Right hindlimb (tissue), 1 donor: ENCODE measurements at regions not wholly inside any gene's neighbourhood (a gene's known extent, or its start where the extent isn't known, plus 50 kb on each side); places are given as distances from the start of the nearest gene placed in this dataset.
A peak's percentile ranks its signal among the peaks of the same experiment; 100 is the strongest.

Source experiments
- DNase-seq: peaks from one replicate; pipeline ENCODE4 v3.0.0-alpha.2; 2018

DNA sequence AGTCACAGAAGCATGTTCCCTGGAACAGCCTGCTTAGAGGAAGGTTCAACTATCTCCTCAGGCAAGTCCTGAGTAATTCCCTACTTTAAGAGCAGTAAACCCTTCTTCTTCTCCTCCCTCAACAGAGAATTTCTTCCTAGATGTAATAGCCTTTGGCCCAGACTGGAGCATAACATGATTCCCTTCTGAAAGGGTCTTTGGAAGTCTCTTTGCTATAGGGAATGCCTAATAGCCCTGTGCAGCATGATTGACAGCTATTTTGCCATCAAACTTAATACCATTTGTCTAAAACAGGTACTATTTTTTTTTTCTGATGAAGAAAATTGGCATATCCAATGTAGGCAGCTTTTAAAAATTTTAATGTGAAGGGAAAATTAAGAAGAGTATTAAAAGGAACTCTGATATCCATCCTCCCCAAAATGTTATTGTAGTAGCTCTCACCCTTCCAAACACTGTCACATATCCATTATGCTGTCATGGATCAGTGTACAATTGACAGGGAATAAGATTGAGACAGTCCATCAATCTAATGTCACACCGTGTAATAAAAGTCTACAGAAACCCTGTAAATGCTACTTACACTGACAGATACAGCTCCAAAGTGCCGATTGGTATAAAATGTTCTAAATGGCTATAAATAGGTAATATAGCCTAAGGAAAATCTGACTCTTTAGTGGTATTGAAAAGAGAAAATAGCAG is 884.6 kb downstream of the TTLL7 start:
- no peak for DNase-seq

DNA sequence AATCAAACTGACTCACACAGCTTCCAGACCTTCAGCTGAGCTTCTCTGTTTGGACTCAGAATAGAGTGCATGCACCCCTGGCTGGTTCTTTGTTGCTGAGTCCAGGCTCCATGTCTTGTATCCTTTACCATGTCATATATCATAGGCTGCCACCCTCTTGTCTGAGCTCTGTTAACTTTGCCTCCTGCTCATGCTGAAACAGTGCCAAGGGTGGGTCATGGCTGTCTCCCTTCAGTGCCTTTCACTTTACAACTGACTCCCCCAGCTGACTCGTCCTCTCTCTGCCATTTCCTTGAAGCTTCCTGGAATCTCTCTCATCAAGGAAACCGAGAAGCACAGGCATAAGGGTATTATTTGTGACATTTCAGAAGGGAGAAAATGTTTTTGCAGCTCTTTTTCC is 885.3 kb downstream of the TTLL7 start:
- no peak for DNase-seq

DNA sequence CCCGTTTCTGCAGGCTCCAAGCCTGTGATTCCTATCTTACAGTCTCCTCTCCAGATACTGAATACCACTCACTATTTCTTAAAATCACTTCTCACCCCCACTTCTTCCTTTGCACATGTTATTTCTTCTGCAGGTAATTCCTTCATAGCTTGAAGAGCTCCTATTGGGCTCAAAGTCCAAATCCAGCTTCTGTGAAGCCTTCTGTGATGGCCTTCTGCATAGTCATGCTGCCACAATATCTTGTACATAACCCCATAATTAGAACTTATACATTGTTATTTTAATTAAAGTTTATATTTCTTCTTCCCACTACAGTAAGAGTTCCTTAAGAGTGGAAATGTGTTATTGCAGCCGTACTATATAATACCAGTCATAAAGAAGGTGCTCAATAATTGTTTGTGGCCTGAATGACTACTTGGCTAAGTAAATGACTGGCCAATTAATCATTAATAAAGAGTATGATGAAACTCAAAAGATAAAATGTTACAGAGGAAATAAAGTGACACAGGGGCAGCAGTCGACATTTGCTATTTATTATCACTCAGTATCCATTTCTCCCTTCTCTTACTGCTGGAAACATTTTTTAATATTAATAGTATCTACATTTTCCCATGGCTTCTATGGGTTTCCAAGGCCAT is 886.6 kb downstream of the TTLL7 start:
- no peak for DNase-seq

DNA sequence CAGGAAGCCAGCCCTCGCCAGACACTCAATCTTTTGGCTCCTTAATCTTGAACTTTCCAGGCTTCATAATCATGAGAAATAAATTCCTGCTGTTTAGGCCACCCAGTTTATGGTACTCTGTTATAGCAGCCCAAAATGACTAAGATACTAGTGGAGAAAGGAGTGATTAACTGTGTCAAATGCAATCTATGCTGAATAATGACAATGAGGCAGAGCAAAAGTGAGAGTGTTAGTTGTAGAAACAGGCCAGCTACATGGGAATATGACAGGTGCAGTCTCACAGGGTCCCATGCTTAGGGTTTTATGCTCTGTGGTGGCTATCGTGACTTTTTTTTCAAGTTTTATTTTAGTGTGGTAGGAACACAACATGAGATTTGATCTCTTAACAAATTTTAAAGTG is 888.8 kb downstream of the TTLL7 start:
- DNase-seq, result no peak

DNA sequence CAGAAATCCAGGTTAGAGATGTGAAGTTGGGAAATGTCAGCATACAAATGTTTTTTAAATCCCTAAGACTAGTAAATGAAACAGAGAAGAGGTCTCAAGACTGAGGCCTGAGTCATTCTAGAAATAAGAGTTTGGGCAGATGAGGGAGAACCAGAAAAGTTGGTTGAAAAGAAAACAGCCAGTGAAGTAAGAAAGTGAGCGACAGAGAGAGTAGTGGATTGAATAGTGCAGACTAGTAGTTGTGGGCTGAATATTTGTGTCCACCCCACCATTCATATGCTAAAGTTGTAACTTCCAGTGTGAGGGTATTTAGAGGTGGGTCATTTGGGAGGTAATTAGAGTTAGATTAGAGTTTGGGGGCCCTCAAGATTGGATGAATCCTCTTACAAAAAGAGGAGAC is 889.2 kb downstream of the TTLL7 start:
- DNase-seq, result no peak

DNA sequence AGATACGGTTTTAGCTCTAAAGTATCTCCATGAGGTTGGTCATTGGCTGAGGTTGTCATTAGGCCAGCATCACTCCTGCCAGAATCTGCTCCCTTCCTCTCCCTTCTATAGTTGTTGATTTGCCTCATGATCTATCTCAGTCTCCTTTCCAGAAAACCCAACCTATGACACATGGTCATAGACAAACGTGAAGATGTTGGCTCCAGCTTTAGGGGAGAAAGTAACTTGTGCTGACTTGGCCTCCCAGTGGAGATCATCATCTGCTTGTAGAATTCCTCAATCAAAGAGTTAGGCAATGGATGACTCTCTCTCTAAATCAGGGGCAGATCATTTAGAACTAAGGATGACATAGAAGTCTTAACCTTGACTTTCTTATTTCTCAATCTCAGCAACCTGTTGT is 894.4 kb downstream of the TTLL7 start:
- DNase-seq, result no peak

DNA sequence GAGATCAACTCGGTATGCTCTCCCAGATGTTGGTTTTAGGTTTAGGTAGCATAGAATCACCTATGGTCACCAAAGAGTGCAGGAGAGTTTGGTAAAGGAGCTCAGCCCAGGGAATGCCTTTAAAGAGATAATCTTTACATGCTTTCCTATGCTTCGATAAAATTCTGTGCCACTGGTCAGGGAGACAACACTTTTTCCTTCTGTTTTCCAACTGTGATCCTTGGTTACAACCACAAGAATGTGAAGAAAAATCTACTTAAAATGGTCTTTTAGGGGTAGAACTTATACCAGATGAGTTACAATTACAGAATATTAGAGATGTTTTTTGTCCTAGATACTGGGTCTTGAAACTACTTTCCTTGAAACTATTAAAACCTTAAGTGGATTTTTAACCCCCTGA is 895.6 kb downstream of the TTLL7 start:
- no peak for DNase-seq

DNA sequence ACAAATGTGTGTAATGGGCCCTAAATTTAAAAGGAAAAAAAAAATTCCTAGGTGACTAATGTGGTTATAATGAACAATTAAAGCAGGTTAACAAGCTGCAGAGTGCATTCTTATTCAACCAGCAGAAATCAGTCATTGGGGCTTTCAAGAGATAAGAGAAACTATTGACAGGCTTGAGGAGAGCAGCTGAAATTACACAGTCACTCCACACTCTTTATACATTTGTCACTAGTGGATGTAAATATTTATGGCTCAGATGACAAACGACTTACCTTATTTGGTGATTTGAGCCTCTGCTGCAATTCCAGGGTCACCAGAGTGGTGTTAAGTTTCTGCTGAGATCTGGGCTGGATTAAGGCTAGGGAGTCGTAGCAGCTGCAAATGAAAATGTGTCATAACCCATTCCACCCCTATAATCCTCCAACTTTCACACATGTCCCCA is 896.3 kb downstream of the TTLL7 start:
- peak; percentile 45 for DNase-seq

DNA sequence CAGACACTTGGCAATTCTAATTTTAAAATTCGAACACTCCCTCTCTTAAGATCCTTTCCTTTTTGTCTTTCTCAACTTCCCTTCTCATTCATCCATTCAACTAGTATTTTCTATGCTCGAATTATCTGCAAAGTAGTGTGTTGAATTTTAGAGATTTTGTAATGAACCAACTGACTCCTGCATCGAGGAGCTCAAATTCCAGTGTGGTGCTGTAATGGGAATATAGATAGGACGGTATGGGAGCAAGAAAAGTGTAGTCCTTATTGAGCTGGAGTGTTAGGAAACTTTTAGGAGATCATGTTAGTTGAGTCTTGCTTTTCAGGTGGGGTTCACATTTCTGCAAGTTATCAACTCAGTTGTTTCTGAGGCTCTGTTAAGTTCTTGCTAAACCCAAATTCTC is 897.5 kb downstream of the TTLL7 start:
- no peak for DNase-seq

DNA sequence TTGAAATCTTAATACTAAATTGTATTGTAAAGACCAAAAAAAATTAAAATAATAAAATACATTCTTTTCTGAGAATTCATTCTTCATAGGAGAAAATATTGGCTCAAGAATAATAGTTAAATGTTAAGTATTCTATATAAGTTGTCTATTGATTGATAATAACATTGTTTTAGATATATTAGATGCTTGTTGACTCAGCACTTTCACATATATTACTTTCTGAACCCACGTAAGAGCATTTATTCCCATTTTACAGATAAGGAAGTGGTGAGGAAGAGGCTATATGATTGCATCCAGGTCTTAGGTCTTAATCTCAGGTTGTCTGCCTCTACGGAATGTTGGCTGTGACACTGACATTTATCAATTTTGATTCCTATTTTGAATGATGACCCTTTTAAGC is 898.8 kb downstream of the TTLL7 start:
- no peak for DNase-seq

DNA sequence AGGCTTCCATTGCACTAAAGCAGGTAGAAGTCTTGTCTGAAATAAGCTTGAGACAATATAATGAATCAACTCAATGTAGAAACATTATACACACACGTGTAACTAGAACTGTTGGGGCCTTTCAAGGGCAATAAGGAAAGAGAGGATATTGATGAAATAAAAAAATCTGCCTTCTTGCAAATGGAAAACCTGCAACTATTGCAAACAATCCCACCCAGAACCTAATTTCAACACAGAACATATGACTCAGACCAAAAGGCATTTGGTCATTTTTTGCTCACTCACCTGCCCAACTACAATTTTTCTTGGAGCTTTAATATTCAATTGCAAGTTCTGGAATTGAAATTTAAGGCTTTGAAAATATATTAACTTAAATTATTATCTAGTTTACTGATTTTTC is 900.1 kb downstream of the TTLL7 start:
- DNase-seq, result no peak

DNA sequence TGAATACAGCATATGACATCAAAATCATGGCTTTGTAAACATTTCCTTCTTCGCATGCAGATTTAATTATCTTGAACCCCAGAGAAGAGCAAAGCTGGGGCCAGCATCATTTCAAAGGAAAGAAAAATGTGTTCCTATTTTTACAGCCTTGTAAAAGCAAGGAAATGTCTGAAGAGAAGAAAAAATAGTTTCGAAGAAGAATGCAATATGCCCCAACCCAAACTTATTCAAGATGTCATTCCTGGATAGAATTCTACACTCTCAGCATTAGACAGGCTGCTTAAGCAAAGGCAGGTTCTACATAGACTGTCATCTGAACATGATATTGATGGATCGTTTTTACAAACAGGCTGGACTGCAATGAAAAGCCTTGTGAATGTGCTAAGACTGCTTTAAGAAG is 900.8 kb downstream of the TTLL7 start:
- DNase-seq, result no peak

DNA sequence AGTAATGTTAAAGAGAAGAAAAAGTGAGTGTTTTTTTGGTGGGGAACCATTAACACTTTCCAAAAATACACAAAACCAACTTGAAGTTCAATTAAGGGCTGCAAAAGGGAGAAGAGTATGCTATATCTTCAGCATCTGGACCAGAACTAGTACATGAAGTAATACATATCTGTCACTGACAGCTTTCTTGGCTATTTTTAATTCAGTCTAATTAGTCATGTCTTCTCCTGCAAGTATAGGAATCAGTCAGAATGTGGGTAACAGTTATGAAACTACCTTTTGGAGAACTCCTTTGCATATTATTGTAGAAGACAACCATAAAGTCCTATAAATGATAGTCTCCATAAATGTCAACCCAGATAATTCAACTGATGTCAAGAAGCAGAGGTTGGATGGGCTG is 901.2 kb downstream of the TTLL7 start:
- no peak for DNase-seq

DNA sequence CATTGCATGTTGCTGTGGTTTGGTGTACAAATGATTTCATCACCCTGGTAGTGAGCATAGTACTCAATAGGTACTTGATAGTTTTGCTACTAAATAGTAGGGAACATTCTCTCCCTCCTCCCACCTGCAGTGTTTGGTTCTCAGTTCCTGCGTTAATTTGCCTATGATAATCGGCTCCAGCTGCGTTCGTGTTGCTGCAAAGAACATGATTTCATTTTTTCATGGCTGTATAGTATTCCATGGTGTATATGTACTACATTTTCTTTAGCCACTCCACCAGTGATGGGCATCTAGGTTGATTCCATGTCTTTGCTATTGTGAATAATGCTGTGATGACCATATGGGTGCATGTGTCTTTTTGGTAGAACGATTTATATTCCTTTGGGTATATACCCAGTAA is 903.4 kb downstream of the TTLL7 start:
- DNase-seq, result no peak

DNA sequence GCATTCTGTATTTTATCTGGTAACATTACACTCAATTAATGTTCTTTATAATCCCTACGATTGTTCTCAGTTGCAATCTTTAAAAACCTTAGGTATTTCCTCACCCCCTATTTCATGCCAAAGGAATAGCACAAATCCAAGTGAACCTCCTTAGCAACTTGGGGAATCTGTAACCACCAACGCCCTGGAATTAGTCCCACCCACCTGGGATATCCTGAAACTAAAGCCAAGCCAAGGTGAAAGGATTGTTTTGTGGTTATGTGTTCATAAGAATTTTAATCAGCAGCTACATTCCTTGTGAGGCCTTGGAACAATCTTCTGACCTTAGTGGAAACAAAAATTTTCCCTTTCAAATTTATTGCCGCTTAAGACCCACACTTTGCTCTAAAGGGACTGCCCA is 908.7 kb downstream of the TTLL7 start:
- DNase-seq, result no peak

DNA sequence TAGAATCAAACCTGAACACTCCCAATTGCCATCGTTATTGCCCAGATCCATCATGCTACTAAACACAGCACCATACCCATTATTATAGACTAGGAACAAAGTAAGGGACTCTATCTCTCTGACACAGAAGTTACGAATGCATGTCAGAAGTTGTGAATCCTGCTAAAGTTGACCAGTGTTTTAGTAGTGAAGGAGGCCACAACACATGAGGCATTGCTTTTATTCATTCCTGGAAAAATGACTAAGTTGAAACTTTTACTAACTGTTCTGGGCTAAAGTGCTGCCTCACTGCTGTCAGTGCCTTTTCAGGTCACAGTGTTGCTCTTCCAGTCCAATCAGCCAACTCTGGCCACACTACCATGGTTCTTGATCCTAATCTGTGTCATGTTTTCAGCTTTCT is 911.1 kb downstream of the TTLL7 start:
- DNase-seq, result no peak

DNA sequence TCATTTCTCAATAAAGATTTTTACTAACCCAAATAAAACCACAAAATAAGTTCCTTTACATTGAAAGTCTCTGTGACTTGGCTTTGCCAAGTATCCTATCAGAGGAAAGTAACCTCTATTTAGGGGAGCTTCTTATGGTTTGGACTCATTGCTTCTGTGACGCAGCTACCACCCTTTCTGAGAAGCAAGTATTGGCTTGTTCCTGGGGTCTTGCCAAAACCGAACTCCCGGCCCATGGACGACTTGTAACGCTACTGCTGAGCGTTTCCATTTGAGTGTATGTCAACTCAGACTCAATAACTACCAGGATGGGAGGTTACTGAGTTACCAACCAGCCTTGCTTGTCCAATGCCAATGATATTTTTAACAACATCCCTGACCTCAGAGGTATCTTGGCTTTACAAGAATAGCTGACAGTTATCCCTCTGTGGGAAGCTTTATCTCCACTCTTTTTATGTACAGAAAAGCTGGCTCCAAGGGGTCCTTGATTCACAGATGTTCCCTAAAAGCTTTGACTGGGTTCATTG is 911.9 kb downstream of the TTLL7 start:
- no peak for DNase-seq

DNA sequence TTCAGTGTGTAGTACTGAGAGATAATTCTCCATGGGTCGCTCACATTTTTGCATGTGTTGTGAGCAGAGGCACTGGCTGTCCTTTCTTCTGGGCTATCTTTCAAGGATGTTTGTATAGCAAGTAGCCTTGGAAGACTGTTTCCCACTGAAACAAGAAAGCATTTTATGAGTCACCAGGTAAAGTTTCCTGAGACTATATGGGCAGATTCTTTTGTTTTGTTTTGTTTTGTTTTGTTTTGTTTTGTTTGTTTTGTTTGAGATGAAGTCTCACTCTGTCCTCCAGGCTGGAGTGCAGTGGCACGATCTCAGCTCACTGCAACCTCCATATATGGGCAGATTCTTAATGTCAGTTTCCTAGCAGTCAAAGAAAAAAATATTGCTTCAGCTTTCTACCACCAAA is 912.6 kb downstream of the TTLL7 start:
- no peak for DNase-seq

DNA sequence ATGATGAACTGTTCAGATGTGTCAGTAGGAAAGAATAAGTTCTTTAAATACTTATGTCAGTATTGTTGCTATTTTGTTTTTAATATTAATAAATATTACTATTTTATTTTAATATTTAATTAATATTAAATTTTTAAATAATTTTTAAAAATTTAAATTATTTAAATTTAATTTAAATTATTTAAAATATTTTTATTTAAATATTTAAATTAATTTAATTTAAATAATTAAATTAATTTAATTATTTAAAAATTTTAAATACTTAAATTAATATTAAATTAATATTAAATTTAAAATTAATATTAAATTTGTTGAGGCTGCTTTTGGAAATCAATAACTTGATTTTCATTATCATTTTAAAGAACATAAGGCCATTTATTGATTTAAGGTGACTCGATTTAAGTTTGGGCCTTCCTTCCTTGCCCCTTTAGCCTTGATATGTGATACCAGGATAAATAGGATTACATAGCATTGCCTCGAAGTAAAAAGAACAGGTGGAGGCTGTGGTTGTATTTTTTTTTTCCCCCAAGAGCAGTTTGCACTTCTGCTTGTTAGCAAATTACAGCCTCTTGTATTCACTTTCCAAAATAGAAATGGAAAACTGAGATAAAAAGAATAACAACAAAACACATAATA is 915.2 kb downstream of the TTLL7 start:
- DNase-seq, result no peak

DNA sequence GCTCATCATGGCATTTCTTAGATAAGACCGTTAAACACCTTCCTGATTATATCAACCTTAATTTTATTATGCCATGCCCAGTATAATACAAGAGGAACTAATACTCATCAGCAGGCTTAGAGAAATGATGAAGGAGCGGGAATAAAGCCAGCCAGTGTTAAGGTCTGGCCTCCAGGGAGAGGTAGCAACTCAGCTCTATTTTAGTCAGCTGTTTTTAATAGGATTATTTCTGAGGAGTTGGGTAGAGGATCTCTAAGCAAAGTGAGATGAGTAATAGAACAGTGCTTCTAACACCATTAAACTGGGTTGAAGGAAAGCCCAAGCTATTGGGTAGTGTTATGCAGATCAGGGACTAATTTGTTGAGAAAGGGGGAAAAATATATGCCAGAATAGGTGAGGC is 921.5 kb downstream of the TTLL7 start:
- no peak for DNase-seq

DNA sequence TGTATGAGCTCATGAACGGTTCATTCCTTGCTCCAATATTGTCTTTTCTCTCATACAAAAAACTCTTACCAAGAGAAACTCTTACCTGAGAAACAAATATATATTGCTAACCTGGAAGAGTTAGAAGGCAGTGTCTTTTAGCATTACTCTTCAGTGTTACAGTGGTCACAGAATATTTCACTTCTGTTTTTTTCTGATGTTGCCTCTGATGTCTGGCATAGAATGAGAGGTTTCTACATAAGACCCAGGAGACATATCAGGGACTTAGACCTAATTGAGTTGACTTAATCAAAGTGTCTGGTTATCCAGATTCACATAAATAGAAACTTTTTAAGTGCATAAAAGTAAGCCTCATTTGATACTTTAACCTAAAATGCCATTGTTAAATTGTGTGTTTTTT is 923.8 kb downstream of the TTLL7 start:
- no peak for DNase-seq

DNA sequence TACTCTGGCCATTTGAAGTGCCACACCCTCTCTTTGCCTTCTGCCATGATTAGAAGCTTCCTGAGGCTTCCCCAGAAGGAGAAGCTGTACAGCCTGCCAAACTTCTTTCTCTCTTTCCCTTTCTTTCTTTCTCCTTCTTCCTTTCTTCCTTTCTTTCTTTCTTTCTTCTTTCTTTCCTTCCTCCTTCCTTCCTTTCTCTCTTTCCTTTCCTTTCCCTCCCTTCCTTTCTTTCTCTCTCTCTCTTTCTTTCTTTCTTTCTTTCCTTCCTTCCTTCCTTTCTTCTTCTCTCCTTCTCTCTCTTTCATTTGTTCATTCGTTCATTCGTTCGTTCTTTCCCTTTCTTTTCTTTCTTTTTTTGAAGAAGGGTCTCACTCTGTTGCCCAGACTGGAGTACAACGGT is 931.0 kb downstream of the TTLL7 start:
- no peak for DNase-seq

DNA sequence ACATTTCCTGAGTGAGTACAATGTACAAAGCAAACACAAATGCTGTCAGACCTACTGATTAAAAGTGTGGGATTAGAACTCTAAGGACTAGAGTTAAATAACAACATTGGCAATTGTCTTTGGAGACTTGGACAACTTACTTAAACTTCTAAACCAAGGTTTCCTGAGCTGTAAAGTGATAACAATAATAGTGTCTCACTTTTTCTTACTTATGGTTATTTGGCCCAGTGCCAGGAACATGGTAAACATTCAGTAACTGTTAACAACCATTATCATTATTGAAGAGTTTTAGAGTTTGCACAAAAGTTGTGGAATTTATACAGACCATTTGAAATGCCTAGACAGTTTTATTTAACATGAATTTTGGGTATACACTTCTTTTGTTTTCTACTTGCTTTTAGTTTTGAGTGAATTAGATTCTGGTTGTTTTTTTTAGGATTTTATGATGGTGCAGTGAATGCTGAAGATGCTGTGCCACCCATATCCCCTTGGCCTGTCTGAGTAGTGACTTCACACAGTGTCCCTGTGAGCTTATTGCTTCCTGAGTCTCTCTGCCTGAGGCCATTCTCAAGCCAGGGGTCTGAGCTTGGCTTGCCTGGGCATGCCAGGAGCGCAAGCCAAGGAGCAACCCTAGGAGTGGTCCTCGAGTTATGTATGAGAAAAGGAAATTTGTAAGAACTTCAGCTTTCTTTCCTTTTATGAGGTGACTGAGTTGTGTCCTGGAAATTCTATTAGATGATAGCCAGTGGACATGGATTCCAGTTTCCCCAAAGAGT is 932.8 kb downstream of the TTLL7 start:
- no peak for DNase-seq
